ENCODE measurements at regions not wholly inside any gene's neighbourhood (a gene's known extent, or its start where the extent isn't known, plus 50 kb on each side); places are given as distances from the start of the nearest gene placed in this dataset.

GRCh38 chr11:96614846-96615245 lies 225.0 kb downstream of the JRKL start:
- no peak for DNase-seq

GRCh38 chr11:96620464-96621044 lies 230.7 kb downstream of the JRKL start:
- DNase-seq = no peak

GRCh38 chr11:96621161-96621560 lies 231.3 kb downstream of the JRKL start:
- no peak for DNase-seq

GRCh38 chr11:96622026-96622634 lies 232.3 kb downstream of the JRKL start:
- DNase-seq = no peak

GRCh38 chr11:96624126-96624525 lies 234.3 kb downstream of the JRKL start:
- no peak for DNase-seq

GRCh38 chr11:96627376-96627775 lies 237.6 kb downstream of the JRKL start:
- DNase-seq = no peak

- no peak for DNase-seq
These were observed 245.8 kb downstream of the JRKL start for GRCh38 chr11:96635655-96636054.

- DNase-seq = no peak
These were observed 251.4 kb downstream of the JRKL start for GRCh38 chr11:96641261-96641660.

GRCh38 chr11:96642583-96642982 lies 252.8 kb downstream of the JRKL start:
- no peak for DNase-seq

GRCh38 chr11:96643173-96643572 lies 253.4 kb downstream of the JRKL start:
- no peak for DNase-seq

GRCh38 chr11:96647621-96648020 lies 257.8 kb downstream of the JRKL start:
- no peak for DNase-seq

- DNase-seq = no peak
These were observed 259.2 kb downstream of the JRKL start for GRCh38 chr11:96648991-96649390.

GRCh38 chr11:96652516-96652915 lies 262.7 kb downstream of the JRKL start:
- DNase-seq = no peak

- DNase-seq = no peak
These were observed 265.7 kb downstream of the JRKL start for GRCh38 chr11:96655474-96655873.

- no peak for DNase-seq
These were observed 268.6 kb downstream of the JRKL start for GRCh38 chr11:96658436-96658835.

GRCh38 chr11:96664110-96664509 lies 274.3 kb downstream of the JRKL start:
- no peak for DNase-seq

GRCh38 chr11:96680211-96681018 lies 290.6 kb downstream of the JRKL start:
- DNase-seq = no peak

- no peak for DNase-seq
These were observed 291.4 kb downstream of the JRKL start for GRCh38 chr11:96681019-96681716.

GRCh38 chr11:96694338-96694737 lies 304.5 kb downstream of the JRKL start:
- DNase-seq = no peak

GRCh38 chr11:96696731-96697130 lies 306.9 kb downstream of the JRKL start:
- DNase-seq = no peak

GRCh38 chr11:96697466-96697865 lies 307.7 kb downstream of the JRKL start:
- no peak for DNase-seq

- no peak for DNase-seq
These were observed 315.0 kb downstream of the JRKL start for GRCh38 chr11:96704847-96705246.

GRCh38 chr11:96706761-96707160 lies 316.9 kb downstream of the JRKL start:
- DNase-seq = no peak

- no peak for DNase-seq
These were observed 317.5 kb downstream of the JRKL start for GRCh38 chr11:96707273-96707672.
